ENCODE measurements at regions not wholly inside any gene's neighbourhood (a gene's known extent, or its start where the extent isn't known, plus 50 kb on each side); places are given as distances from the start of the nearest gene placed in this dataset.

- no peak overlapping the region for H3K27ac ChIP-seq
Observed at GRCh38 chr4:137310593-137311490, 221.5 kb downstream of the PCDH18 start.

GRCh38 chr4:137310166-137310565, 222.1 kb downstream of the PCDH18 start:
- H3K27ac ChIP-seq: no peak overlapping the region
- TF ChIP-seq ZFX (IDR thresholded peaks at IDR 0.05; ENCODE audit: borderline replicate concordance): no peak
- TF ChIP-seq CTCF (IDR thresholded peaks at IDR 0.05): no peak

More at GRCh38 chr4:137310593-137311490, 221.5 kb downstream of the PCDH18 start:
- TF ChIP-seq ZFX (IDR thresholded peaks at IDR 0.05; ENCODE audit: borderline replicate concordance) (no peak), CTCF (IDR thresholded peaks at IDR 0.05) (no peak)

- H3K27ac ChIP-seq: no peak overlapping the region
- TF ChIP-seq ZFX (IDR thresholded peaks at IDR 0.05; ENCODE audit: borderline replicate concordance): no peak
- no peak for TF ChIP-seq CTCF (IDR thresholded peaks at IDR 0.05)
Observed at GRCh38 chr4:137309424-137309823, 222.9 kb downstream of the PCDH18 start.

- TF ChIP-seq CTCF (IDR thresholded peaks at IDR 0.05) (no peak), ZFX (IDR thresholded peaks at IDR 0.05; ENCODE audit: borderline replicate concordance) (no peak)
Observed at GRCh38 chr4:137307806-137308205, 224.5 kb downstream of the PCDH18 start.

GRCh38 chr4:137300776-137301175, 231.5 kb downstream of the PCDH18 start:
- H3K27ac ChIP-seq: no peak overlapping the region
- TF ChIP-seq ZFX (IDR thresholded peaks at IDR 0.05; ENCODE audit: borderline replicate concordance): no peak

More at GRCh38 chr4:137307806-137308205, 224.5 kb downstream of the PCDH18 start:
- no peak overlapping the region for H3K27ac ChIP-seq

- no peak for TF ChIP-seq CTCF (IDR thresholded peaks at IDR 0.05)
- TF ChIP-seq ZFX (IDR thresholded peaks at IDR 0.05; ENCODE audit: borderline replicate concordance): no peak
- no peak overlapping the region for H3K27ac ChIP-seq
Observed at GRCh38 chr4:137299281-137299680, 233.0 kb downstream of the PCDH18 start.

- TF ChIP-seq ZFX (IDR thresholded peaks at IDR 0.05; ENCODE audit: borderline replicate concordance) (no peak), CTCF (IDR thresholded peaks at IDR 0.05) (no peak)
Observed at GRCh38 chr4:137293281-137293680, 239.0 kb downstream of the PCDH18 start.

More at GRCh38 chr4:137293281-137293680, 239.0 kb downstream of the PCDH18 start:
- H3K27ac ChIP-seq: no peak overlapping the region
